ENCODE measurements at regions not wholly inside any gene's neighbourhood (a gene's known extent, or its start where the extent isn't known, plus 50 kb on each side); places are given as distances from the start of the nearest gene placed in this dataset.

- H3K4me3 ChIP-seq (ENCODE audit: low read length), result no peak overlapping the region
- TF ChIP-seq CTCF (conservative IDR thresholded peaks at IDR 0.05; ENCODE audit: low read length), result no peak
- DNase-seq (ENCODE audit: low read depth), result no peak
Measured at GRCh38 chr10:2051108-2051507, 313.8 kb upstream of the ADARB2 start.

- no peak overlapping the region for H3K4me3 ChIP-seq (ENCODE audit: low read length)
- no peak for TF ChIP-seq CTCF (conservative IDR thresholded peaks at IDR 0.05; ENCODE audit: low read length)
- DNase-seq (ENCODE audit: low read depth), result no peak
Measured at GRCh38 chr10:2049560-2049959, 312.2 kb upstream of the ADARB2 start.

- DNase-seq (ENCODE audit: low read depth), result no peak
- no peak overlapping the region for H3K4me3 ChIP-seq (ENCODE audit: low read length)
- TF ChIP-seq CTCF (conservative IDR thresholded peaks at IDR 0.05; ENCODE audit: low read length), result no peak
Measured at GRCh38 chr10:2048337-2048973, 311.1 kb upstream of the ADARB2 start.

GRCh38 chr10:2047679-2048078, 310.4 kb upstream of the ADARB2 start:
- H3K4me3 ChIP-seq (ENCODE audit: low read length), result no peak overlapping the region
- DNase-seq (ENCODE audit: low read depth), result no peak
- no peak for TF ChIP-seq CTCF (conservative IDR thresholded peaks at IDR 0.05; ENCODE audit: low read length)

- DNase-seq (ENCODE audit: low read depth), result no peak
- TF ChIP-seq CTCF (conservative IDR thresholded peaks at IDR 0.05; ENCODE audit: low read length), result no peak
- no peak overlapping the region for H3K4me3 ChIP-seq (ENCODE audit: low read length)
Measured at GRCh38 chr10:2043379-2043778, 306.1 kb upstream of the ADARB2 start.

- no peak for TF ChIP-seq CTCF (conservative IDR thresholded peaks at IDR 0.05; ENCODE audit: low read length)
- H3K4me3 ChIP-seq (ENCODE audit: low read length), result no peak overlapping the region
- DNase-seq (ENCODE audit: low read depth), result no peak
Measured at GRCh38 chr10:2038036-2038435, 300.7 kb upstream of the ADARB2 start.

- TF ChIP-seq CTCF (conservative IDR thresholded peaks at IDR 0.05; ENCODE audit: low read length), result no peak
- no peak overlapping the region for H3K4me3 ChIP-seq (ENCODE audit: low read length)
- no peak for DNase-seq (ENCODE audit: low read depth)
Measured at GRCh38 chr10:2037246-2037645, 299.9 kb upstream of the ADARB2 start.

Measured in AG10803 (cell line).